ENCODE measurements at regions not wholly inside any gene's neighbourhood (a gene's known extent, or its start where the extent isn't known, plus 50 kb on each side); places are given as distances from the start of the nearest gene placed in this dataset.

DNA sequence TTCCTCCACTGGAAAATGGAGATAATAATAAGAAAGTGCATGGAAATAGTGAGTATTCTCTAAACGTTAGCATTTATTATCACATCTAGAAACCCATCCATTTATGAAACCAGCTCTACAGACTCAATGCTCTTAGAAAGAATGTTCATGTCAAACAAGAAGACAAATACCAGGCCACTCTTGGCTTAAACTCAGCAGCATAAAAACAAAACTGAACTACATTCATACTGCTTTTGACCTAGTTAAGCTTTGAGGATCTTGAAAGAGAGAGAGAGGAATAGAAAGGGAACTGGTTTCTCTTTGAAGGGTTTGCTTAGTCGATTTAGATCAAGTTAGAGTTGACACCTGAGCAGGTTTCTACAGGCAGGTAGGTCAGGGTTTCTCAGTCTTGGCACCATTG is 332.9 kb upstream of the PRKCQ start:
- H3K4me3 Mint-ChIP-seq = no peak overlapping the region
- DNase-seq = no peak
- H3K9me3 Mint-ChIP-seq = peaks cover 10% of the 10 kb centered on the region
- H3K27me3 Mint-ChIP-seq (ENCODE audit: low read depth, poor library complexity) = peaks cover 10% of the 10 kb centered on the region
- no peak overlapping the region for H3K27ac Mint-ChIP-seq
- no peaks in the 10 kb centered on the region for H3K36me3 Mint-ChIP-seq (ENCODE audit: low read depth)
- TF ChIP-seq, protein P1, sequence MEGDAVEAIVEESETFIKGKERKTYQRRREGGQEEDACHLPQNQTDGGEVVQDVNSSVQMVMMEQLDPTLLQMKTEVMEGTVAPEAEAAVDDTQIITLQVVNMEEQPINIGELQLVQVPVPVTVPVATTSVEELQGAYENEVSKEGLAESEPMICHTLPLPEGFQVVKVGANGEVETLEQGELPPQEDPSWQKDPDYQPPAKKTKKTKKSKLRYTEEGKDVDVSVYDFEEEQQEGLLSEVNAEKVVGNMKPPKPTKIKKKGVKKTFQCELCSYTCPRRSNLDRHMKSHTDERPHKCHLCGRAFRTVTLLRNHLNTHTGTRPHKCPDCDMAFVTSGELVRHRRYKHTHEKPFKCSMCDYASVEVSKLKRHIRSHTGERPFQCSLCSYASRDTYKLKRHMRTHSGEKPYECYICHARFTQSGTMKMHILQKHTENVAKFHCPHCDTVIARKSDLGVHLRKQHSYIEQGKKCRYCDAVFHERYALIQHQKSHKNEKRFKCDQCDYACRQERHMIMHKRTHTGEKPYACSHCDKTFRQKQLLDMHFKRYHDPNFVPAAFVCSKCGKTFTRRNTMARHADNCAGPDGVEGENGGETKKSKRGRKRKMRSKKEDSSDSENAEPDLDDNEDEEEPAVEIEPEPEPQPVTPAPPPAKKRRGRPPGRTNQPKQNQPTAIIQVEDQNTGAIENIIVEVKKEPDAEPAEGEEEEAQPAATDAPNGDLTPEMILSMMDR (IDR thresholded peaks at IDR 0.05) = no peak
- peaks cover 12% of the 10 kb centered on the region for H3K4me1 Mint-ChIP-seq

DNA sequence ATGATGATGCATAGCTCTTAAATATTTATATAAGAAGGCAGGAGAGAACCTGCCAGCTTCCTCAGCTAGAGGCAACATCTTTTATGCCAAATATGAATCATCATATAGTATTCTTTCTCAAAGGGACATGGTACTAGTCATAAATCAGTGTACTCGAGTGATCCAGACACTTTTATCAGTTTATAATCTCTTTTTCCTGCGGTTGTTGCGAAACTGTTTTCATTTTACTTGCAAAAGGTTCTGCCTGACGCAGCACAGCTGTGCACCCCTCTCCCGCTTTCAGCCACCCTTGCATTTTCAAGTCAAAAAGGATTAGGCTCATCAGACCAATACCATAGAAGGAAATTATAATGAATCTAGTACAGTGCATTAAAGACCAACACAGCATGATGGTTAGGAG is 332.3 kb upstream of the PRKCQ start:
- Mint-ChIP-seq H3K4me1 (peaks cover 12% of the 10 kb centered on the region), H3K4me3 (no peak overlapping the region), H3K27me3 (ENCODE audit: low read depth, poor library complexity) (peaks cover 8% of the 10 kb centered on the region), H3K36me3 (ENCODE audit: low read depth) (no peaks in the 10 kb centered on the region), H3K27ac (no peak overlapping the region), H3K9me3 (peaks cover 12% of the 10 kb centered on the region)
- DNase-seq = no peak
- TF ChIP-seq, protein P1 (IDR thresholded peaks at IDR 0.05) = no peak

DNA sequence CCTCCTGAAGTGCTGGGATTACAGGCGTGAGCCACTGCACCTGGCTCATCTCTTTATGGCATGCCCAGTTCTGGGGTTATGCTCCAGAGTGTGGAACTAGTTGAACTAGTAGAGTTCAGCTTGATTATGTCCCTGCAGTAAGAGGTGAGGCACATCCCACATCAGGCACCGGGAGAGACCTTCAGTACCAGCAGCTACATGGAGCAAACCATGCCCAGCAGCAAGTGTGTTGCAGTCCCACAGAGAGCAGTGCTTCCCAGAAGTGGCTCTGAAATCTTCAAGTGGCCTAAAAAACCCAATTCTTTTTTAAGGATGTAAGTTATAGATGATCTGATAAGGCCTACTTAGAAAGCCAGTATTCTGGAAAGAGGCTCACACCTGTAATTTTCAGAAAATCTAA is 331.9 kb upstream of the PRKCQ start:
- Mint-ChIP-seq H3K4me3 (no peak overlapping the region), H3K27me3 (ENCODE audit: low read depth, poor library complexity) (peaks cover 8% of the 10 kb centered on the region), H3K27ac (no peak overlapping the region), H3K4me1 (peaks cover 12% of the 10 kb centered on the region), H3K9me3 (peaks cover 12% of the 10 kb centered on the region), H3K36me3 (ENCODE audit: low read depth) (no peaks in the 10 kb centered on the region)
- TF ChIP-seq, protein P1 (IDR thresholded peaks at IDR 0.05) = no peak
- DNase-seq = no peak

DNA sequence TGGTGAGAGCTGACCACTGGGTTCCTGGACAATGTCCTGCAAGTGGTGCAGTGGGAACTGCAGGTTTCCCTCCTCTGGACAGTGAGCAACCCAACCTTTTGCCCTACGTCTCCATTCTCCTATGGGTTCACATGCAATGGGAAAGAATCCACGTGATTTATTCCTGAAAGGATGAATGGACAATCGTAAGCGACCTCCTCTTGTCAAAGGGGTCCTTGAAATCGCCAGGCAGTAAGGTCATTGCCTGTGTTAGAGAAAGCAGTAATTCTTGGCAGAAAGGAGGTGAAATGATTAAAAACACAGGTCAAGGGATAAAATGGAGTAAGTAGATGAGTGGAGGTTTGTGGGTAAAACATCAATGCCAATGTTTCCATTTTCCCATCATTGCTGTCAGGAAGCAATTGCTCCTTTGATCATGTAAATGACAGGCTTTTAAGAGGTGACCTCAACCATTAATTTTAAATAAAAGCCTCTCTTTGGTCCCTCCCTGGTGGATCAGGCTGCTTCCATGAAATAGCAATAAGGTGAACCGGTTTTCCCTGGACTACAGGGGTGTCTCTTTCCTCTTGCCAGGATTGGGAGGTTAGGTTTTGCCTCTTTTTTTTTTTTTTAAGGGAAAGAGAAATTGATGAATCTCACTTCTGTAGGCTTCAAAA is 330.0 kb upstream of the PRKCQ start:
- DNase-seq = no peak
- TF ChIP-seq, protein P1 (IDR thresholded peaks at IDR 0.05) = no peak
- Mint-ChIP-seq H3K4me3 (no peak overlapping the region), H3K36me3 (ENCODE audit: low read depth) (peaks cover 6% of the 10 kb centered on the region), H3K27ac (peak overlapping the region; percentile 73), H3K9me3 (peaks cover 20% of the 10 kb centered on the region), H3K4me1 (peaks cover 12% of the 10 kb centered on the region), H3K27me3 (ENCODE audit: low read depth, poor library complexity) (peaks cover 8% of the 10 kb centered on the region)

DNA sequence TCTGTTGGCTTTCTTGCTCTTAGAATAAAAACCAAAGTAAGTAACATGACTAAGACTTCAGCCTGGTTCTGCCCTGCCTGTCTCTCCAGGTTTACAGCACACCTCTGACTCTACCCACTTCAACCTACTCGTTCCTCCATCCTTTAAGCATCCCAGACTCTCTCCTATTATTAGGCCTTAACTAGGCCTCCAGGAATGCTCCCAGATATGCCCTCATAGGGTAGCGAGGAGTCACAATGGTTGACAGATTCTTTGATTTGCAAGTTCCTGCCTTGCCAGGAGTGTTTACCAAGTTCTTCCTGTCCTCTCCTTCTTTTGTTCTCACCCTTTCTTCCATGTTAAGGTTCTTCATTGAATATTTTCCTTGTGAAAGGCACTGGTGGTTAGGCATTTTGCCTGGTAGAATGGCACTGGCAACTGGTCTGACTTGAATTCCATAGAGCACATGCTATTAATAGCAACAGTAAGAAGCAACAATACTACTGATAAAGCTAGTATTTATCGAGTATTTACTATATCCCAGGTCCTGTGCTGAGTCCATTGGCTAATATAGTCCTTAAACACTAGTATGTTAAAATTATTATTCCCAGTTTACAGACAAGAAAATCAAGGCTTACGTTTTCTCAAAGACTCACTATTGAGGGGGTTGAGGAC is 327.9 kb upstream of the PRKCQ start:
- Mint-ChIP-seq H3K36me3 (ENCODE audit: low read depth) (peaks cover 6% of the 10 kb centered on the region), H3K9me3 (peaks cover 36% of the 10 kb centered on the region), H3K27me3 (ENCODE audit: low read depth, poor library complexity) (peaks cover 8% of the 10 kb centered on the region), H3K4me1 (peaks cover 12% of the 10 kb centered on the region), H3K27ac (no peak overlapping the region), H3K4me3 (no peak overlapping the region)
- TF ChIP-seq, protein P1 (IDR thresholded peaks at IDR 0.05) = no peak
- no peak for DNase-seq

DNA sequence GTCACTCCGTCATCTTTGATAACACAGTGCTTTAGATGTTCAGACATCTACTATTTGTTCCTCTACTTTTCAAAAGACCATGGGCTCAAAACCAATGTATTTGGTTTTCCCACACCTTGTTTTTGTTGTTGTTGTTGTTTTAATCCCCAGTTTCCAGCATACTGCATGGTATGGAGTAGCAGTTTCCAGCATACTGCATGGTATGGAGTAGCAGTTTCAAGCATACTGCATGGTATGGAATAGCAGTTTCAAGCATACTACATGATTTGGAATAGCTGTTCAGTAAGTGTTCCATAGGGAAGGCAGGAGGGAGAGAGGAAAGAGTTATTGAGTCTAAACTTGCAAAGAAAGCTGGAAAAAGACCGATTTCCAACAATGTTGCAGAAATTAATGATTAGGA is 314.3 kb upstream of the PRKCQ start:
- no peaks in the 10 kb centered on the region for H3K36me3 Mint-ChIP-seq (ENCODE audit: low read depth)
- peaks cover 5% of the 10 kb centered on the region for H3K27me3 Mint-ChIP-seq (ENCODE audit: low read depth, poor library complexity)
- H3K27ac Mint-ChIP-seq = no peak overlapping the region
- H3K4me3 Mint-ChIP-seq = no peak overlapping the region
- TF ChIP-seq, protein P1 (IDR thresholded peaks at IDR 0.05) = no peak
- H3K4me1 Mint-ChIP-seq = peaks cover 17% of the 10 kb centered on the region
- H3K9me3 Mint-ChIP-seq = no peaks in the 10 kb centered on the region
- no peak for DNase-seq

Measured in nephron progenitor cell (in vitro differentiated cells).